DOHH2 (cell line): ENCODE measurements at regions not wholly inside any gene's neighbourhood (a gene's known extent, or its start where the extent isn't known, plus 50 kb on each side); places are given as distances from the start of the nearest gene placed in this dataset.
A peak's percentile ranks its signal among the peaks of the same experiment; 100 is the strongest.

Source experiments
- H3F3A ChIP-seq: fragments of 200-600 bp; sonication (generic), shearing (Covaris generic); 2 replicates; pipeline ENCODE4 v1.6.0; 2016; ENCODE audit warnings: antibody characterized with exemption, mild to moderate bottlenecking; ENCODE audit not compliant: control insufficient read depth, insufficient read depth
- H3K27ac ChIP-seq: fragments of 200-600 bp; sonication (generic); 2 replicates; pipeline ENCODE4 v1.5.1; 2014; ENCODE audit warnings: low read depth, mild to moderate bottlenecking, low read length, moderate library complexity
- H3K27me3 ChIP-seq: fragments of 200-600 bp; sonication (generic); 2 replicates; pipeline ENCODE4 v1.6.1; 2014; ENCODE audit warnings: mild to moderate bottlenecking, low read length, mixed read lengths; ENCODE audit not compliant: control insufficient read depth
- H3K36me3 ChIP-seq: fragments of 200-600 bp; sonication (generic); 2 replicates; pipeline ENCODE4 v1.6.1; 2014; ENCODE audit warnings: mild to moderate bottlenecking, low read length, moderate library complexity, mixed read lengths; ENCODE audit not compliant: control insufficient read depth
- H3K4me1 ChIP-seq: fragments of 200-600 bp; sonication (generic); 2 replicates; pipeline ENCODE4 v1.6.1; 2014; ENCODE audit warnings: mild to moderate bottlenecking, low read length, mixed read lengths; ENCODE audit not compliant: control insufficient read depth
- H3K4me2 ChIP-seq: fragments of 200-600 bp; sonication (generic); 2 replicates; pipeline ENCODE4 v1.6.0; 2014; ENCODE audit warnings: mild to moderate bottlenecking, low read length, moderate library complexity
- H3K4me3 ChIP-seq: fragments of 200-600 bp; sonication (generic); 2 replicates; pipeline ENCODE4 v1.5.1; 2014; ENCODE audit warnings: mild to moderate bottlenecking, low read length, mixed read lengths
- H3K79me2 ChIP-seq: fragments of 200-600 bp; sonication (generic); 2 replicates; pipeline ENCODE4 v1.6.1; 2014; ENCODE audit warnings: mild to moderate bottlenecking, low read length, mixed read lengths; ENCODE audit not compliant: control insufficient read depth
- H3K9me2 ChIP-seq: fragments of 200-600 bp; sonication (generic); replicated peaks from 2 replicates; pipeline ENCODE4 v1.6.1; 2014; ENCODE audit warnings: mild to moderate bottlenecking, low read length, mixed read lengths; ENCODE audit not compliant: control insufficient read depth
- H3K9me3 ChIP-seq: fragments of 200-600 bp; sonication (generic); 2 replicates; pipeline ENCODE4 v1.6.1; 2014; ENCODE audit warnings: antibody characterized with exemption, low read length, mixed read lengths; ENCODE audit not compliant: control insufficient read depth, insufficient read depth
- H4K20me1 ChIP-seq: fragments of 200-600 bp; sonication (generic); 2 replicates; pipeline ENCODE4 v1.6.0; 2014; ENCODE audit warnings: low read depth, mild to moderate bottlenecking, antibody characterized with exemption, low read length, moderate library complexity; ENCODE audit not compliant: control insufficient read depth, insufficient read depth
- CTCF ChIP-seq: fragments of 200-600 bp; sonication (generic); IDR thresholded peaks from one replicate; pipeline ENCODE4 v1.5.1; 2014; ENCODE audit warnings: antibody characterized with exemption, mild to moderate bottlenecking, low read depth, low read length; ENCODE audit not compliant: poor library complexity, severe bottlenecking
- EZH2phosphoT487 ChIP-seq: fragments of 200-600 bp; sonication (generic); IDR thresholded peaks from 2 replicates; pipeline ENCODE4 v1.6.1; 2017; ENCODE audit warnings: borderline replicate concordance, mild to moderate bottlenecking, antibody characterized with exemption, low read length, moderate library complexity, mixed read lengths

- Histone ChIP-seq H3K27me3 (peaks cover 2% of the 10 kb centered on the region), H3K36me3 (no peaks in the 10 kb centered on the region), H3K9me2 (no peaks in the 10 kb centered on the region), H3K79me2 (no peaks in the 10 kb centered on the region), H3K9me3 (no peaks in the 10 kb centered on the region), H3K4me3 (no peak overlapping the region), H3K27ac (no peak overlapping the region), H3F3A (0 out of 2 replicates have a peak, but pooled peaks cover 2% of the 10 kb centered on the region), H4K20me1 (no peaks in the 10 kb centered on the region), H3K4me2 (no peak overlapping the region), H3K4me1 (no peaks in the 10 kb centered on the region)
- TF ChIP-seq EZH2phosphoT487 (no peak), CTCF (peak; percentile 82)
Measured at GRCh38 chr7:33716581-33717477, 188.5 kb upstream of the BMPER start.

DNA sequence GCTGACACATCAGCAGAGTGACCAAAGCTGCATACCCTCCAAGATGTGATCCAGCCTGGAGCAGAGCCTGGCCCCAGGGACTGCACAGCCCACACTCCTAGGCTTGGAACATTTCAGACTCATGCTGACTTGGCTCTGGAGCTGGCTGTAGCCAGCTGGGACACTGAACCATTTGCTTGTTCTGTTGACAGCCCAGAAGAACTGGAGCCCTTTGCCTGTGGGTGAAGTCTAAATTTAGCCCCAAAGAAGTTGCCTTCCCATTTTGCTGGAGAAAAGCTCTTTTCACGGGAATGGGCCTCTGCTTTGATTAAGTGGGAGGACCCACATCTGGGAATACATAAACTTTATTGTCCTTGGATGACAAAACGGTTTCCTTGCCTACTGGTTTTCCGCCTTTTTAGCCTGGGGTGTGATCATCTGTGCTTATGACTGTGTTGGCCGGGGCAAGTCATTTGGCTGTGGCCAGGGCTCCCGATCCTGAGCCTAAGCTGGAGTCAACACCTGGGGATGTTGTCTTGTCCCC lies 186.2 kb upstream of the BMPER start:
- H3K36me3 ChIP-seq, result no peaks in the 10 kb centered on the region
- H3K4me3 ChIP-seq, result no peak overlapping the region
- no peaks in the 10 kb centered on the region for H3F3A ChIP-seq
- no peak for TF ChIP-seq CTCF
- TF ChIP-seq EZH2phosphoT487, result no peak
- H3K4me2 ChIP-seq, result no peak overlapping the region
- peaks cover 2% of the 10 kb centered on the region for H3K27me3 ChIP-seq
- no peaks in the 10 kb centered on the region for H3K9me2 ChIP-seq
- no peaks in the 10 kb centered on the region for H3K4me1 ChIP-seq
- no peaks in the 10 kb centered on the region for H3K9me3 ChIP-seq
- H3K79me2 ChIP-seq, result no peaks in the 10 kb centered on the region
- H3K27ac ChIP-seq, result no peak overlapping the region
- H4K20me1 ChIP-seq, result no peaks in the 10 kb centered on the region

DNA sequence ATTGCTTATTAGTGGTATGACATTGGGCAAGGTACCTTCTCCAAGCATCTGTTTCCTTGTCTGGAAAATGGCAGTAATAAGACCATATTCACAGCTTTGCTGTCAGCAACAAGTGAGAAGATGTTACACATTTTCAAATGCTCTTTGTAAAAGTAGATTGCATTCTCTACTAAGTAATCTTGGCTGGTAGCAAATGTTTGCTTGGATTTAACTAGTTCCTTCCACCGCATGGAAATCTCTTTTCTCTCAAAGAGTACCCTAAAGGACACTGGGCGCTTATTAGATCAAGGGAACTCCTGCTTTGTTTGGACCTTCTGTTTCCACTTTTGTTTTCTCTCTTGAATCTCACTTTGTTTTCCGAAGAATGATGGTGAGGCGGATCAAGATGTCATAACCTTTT lies 185.2 kb upstream of the BMPER start:
- Histone ChIP-seq H3K27me3 (no peaks in the 10 kb centered on the region; the same call in none of the 2 replicates), H3K79me2 (no peaks in the 10 kb centered on the region), H3K27ac (no peak overlapping the region), H3K9me2 (no peaks in the 10 kb centered on the region), H3K4me2 (no peak overlapping the region), H3K9me3 (no peaks in the 10 kb centered on the region), H3K4me3 (no peak overlapping the region), H3K4me1 (no peaks in the 10 kb centered on the region), H4K20me1 (no peaks in the 10 kb centered on the region), H3K36me3 (no peaks in the 10 kb centered on the region), H3F3A (no peaks in the 10 kb centered on the region)
- TF ChIP-seq CTCF, result no peak
